HPDE6-E6E7 (cell line): ENCODE measurements at regions not wholly inside any gene's neighbourhood (a gene's known extent, or its start where the extent isn't known, plus 50 kb on each side); places are given as distances from the start of the nearest gene placed in this dataset.

Experiments used
- DNase-seq: peaks from one replicate; pipeline ENCODE4 v3.0.0; 2011; ENCODE audit warnings: missing footprints; ENCODE audit errors: extremely low spot score

DNA sequence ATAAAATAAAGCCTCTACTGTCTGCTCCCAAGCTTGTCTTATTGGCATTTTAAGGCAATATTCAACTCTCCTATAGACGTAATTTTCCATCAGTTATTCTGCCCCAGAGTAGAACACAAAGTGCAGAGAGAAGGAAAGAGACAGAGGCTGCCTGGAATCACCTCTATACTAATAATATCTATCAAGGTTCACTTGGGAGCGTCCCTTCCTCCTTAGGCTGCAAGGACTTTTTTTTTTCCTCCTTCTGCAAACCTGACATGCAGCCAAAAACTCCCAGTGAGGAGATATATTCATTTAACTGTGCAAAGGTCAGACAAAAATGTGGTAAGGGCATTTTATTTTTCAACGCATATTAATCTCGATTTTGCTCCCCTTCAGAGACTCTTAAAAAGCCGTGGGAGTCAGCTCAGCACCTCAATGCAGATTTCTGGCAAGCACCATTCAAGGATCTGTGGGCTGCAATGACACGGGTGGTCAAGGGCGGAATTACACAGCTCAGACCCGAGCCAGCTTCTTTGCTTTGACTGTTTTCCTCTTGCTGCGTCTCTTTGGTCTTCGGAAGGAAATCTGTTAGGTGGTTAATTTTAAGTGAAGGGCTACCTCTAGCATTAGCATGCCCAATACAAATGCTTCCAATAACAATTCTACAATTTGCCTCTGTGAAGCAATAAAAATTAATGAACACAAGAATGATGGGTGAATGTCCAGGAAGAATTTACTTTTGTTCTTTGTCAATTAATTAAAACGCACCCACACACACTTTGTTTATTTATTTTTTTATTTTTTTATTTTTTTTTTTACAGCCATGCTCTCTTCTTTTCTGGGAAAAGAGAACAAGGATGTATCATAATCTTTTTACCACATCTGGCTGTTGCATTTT is 587.7 kb upstream of the GRAMD2B start:
- DNase-seq: no peak

- DNase-seq: no peak
These were observed 587.0 kb upstream of the GRAMD2B start for GRCh38 chr5:125836256-125836655.

- no peak for DNase-seq
These were observed 585.3 kb upstream of the GRAMD2B start for GRCh38 chr5:125837866-125838265.

- no peak for DNase-seq
These were observed 575.6 kb upstream of the GRAMD2B start for GRCh38 chr5:125847561-125847960.

GRCh38 chr5:125848751-125849150 is 574.5 kb upstream of the GRAMD2B start:
- DNase-seq: no peak

DNA sequence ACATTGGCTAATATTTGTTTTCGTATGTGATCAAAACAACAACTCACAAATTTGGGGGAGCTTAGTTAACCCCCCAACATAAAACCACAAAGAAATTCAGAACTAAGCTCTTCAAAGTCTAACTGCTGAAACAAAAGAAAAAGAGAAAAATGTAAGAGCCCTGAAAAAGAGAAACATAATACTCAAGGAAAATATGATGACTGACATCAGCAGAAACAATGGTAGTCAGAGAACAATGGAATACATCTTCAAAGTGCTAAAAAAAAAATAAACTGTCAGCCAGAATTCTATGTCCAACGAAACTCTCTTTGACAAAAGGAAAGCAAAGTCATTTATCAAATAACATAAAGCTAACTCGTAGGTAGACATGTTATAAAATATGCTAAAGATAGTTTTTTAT is 566.3 kb upstream of the GRAMD2B start:
- DNase-seq: no peak

GRCh38 chr5:125863579-125863978 is 559.6 kb upstream of the GRAMD2B start:
- DNase-seq: no peak

- DNase-seq: no peak
These were observed 557.9 kb upstream of the GRAMD2B start for GRCh38 chr5:125865166-125865815.

DNA sequence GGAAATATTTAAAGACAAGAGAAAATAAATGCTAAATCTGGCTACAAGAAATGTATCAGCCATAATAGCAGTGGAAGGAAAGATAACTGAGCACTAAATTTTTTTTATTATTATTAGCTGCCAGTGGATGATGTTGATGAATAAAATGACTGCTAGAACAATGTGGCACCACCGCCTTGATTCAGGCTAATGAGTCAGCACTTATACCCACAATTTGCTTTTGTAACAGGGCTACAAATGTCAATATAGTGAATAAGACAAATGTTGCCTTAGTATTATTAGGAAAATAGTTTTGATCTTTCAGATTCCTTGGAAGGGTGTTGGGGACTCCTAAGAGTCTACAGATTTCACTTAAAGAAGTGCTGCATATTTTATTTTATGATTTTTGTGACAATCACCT is 555.2 kb upstream of the GRAMD2B start:
- no peak for DNase-seq

GRCh38 chr5:125870256-125870655 is 553.0 kb upstream of the GRAMD2B start:
- no peak for DNase-seq

DNA sequence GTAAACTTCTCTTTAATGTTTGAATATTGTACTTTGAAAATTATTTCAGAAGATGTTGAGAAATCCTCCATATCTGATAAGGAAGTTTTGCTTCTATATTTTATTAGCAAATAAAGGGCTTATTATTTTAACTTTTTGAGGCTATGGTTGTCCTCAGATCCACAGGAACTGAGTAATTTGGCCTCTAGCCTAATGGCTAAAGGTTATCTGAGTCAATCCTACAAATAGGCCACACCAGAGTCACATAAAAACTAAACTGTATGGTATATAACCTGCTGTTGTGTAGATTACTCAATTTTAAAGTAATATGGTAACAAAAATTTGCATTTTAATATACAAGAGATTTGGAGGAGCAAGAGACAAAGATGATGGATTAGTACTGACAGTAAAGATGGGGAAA is 549.2 kb upstream of the GRAMD2B start:
- no peak for DNase-seq

DNA sequence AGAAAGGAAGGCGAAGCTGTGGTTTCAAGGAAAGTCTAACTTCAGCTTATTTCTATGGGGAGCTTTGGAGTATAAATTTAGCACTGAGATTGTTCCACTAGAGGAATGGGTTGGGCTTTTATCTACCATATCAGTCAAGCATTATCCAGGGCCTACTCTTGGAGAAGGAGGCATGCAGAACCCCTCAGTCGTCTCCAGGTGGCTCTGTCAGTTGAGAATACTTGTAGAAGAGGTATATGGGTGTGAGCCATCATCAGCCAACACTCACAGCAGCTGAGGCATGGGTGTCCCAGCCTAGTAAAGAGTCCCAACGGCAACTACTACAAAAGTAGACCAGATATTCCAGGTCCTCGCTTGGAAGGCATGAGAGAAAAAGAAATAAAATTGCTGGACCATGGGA is 548.5 kb upstream of the GRAMD2B start:
- DNase-seq: no peak

DNA sequence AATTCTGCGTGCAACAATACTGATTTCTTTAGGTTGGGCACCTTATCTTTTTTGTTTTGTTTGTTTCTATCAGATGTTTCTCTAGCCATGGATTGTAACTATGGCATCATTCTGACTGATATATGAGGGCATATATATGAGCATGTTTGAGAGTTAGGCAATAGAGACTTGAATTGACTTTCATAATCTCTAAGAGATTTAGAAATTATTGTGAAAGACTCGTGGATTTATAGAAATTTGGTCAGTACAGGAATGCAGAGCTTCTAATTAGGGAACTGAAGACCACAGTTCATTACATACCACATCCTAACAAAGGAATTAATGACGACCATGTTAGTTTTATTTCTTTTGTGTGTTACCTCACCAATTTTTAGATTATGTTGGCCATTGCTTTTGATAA is 546.0 kb upstream of the GRAMD2B start:
- no peak for DNase-seq

DNA sequence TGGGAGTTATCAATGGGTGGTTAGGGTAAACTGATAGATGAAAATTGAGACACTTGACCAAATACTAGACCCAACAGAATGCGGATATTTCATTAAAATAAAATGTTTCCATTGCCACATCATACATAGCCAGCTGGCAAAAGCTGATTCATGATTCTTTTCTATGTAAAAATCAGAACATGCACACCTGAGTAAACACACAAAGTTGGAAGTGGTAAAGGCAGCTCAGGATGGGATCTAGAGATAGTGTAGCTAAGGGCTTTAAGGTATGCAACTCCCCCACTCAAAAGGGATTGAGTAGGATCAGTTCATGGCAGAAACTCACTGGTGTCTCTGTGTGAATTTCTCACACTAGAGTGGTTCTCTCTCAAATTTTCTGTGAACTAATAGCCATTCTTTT is 541.1 kb upstream of the GRAMD2B start:
- no peak for DNase-seq

DNA sequence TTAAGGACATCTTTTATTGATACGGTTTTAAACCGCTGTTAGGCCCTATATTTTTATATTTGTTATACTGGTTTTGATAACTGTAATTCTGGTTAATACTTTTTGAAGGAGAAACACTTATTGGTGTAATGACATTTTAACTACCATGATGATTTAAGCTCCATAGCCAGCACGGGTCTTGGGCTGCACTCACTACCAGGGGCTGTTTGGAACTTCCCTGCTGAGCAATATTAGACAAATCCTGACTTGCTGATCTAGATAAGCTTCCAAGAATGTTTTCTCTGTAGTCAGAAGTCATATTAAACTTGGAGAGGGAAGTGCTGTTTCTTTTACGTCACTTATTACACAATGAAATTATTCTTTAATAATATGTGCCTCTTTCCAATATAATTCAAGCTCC is 540.0 kb upstream of the GRAMD2B start:
- DNase-seq: peak; percentile 17

DNA sequence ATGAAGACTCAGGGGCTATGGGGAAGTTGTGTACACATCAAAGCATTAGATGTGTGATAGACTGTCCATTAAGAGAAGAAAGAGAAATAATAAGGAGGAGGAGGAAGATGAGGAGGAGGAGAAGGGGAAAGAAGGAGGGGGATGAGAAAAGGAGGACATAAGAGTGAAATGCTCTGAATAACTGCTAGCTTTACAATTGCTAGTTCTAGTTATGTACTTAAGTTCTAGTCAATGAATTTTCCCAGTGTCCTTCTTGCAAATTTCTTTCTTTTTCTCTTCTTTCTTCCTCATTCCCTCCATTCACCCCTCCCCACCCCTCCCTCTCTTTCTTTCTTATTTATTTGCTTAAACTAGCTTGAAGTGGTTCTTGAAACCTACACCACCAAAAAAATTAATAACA is 534.9 kb upstream of the GRAMD2B start:
- DNase-seq: no peak

- DNase-seq: no peak
These were observed 532.7 kb upstream of the GRAMD2B start for GRCh38 chr5:125890511-125890931.

- no peak for DNase-seq
These were observed 532.0 kb upstream of the GRAMD2B start for GRCh38 chr5:125891061-125891725.

- DNase-seq: no peak
These were observed 528.8 kb upstream of the GRAMD2B start for GRCh38 chr5:125894383-125894782.

- no peak for DNase-seq
These were observed 526.8 kb upstream of the GRAMD2B start for GRCh38 chr5:125896368-125896767.

- no peak for DNase-seq
These were observed 526.1 kb upstream of the GRAMD2B start for GRCh38 chr5:125897089-125897488.

DNA sequence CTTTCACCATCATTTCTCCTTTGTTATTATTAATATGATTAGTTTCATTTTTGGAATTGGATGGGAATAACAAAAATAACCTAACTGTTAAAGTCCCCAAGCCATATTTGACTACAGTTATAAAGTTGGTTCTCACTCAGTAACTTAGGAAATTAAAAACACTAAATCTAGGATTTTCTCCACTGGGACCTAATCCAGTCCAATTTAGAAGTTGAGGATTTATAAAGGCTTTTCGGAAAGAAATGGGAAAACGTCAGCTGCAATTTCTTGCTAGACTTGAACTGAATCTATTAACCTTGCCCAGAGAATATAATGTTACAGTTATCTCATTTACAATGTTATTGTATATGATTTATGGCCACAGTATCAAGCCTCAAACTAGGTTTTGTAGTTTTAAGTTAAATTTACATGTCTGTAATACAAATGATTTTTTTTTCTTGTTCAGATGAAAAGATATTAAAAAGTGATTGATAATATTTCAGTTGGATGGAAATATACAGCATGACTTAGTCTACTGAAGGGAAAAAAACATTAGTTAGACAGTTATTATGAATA is 524.3 kb upstream of the GRAMD2B start:
- no peak for DNase-seq
